Jurkat, Clone E6-1 (cell line): ENCODE measurements at regions not wholly inside any gene's neighbourhood (a gene's known extent, or its start where the extent isn't known, plus 50 kb on each side); places are given as distances from the start of the nearest gene placed in this dataset.

Experiments
- DNase-seq: peaks from one replicate; pipeline ENCODE4 v3.0.0-alpha.2; 2011; ENCODE audit warnings: low read depth, low spot score
- H3K4me3 ChIP-seq: 2 replicates; pipeline ENCODE4 v1.5.1; 2011; ENCODE audit warnings: mild to moderate bottlenecking, low read length, control low read depth, moderate library complexity

- DNase-seq, result no peak
- no peak overlapping the region for H3K4me3 ChIP-seq
These were observed 1398.0 kb upstream of the NXPH2 start for GRCh38 chr2:140178234-140178633.

- no peak for DNase-seq
- H3K4me3 ChIP-seq, result no peak overlapping the region
These were observed 1396.9 kb upstream of the NXPH2 start for GRCh38 chr2:140177086-140177485.

GRCh38 chr2:140173790-140174189, 1393.6 kb upstream of the NXPH2 start:
- DNase-seq, result no peak
- no peak overlapping the region for H3K4me3 ChIP-seq

DNA sequence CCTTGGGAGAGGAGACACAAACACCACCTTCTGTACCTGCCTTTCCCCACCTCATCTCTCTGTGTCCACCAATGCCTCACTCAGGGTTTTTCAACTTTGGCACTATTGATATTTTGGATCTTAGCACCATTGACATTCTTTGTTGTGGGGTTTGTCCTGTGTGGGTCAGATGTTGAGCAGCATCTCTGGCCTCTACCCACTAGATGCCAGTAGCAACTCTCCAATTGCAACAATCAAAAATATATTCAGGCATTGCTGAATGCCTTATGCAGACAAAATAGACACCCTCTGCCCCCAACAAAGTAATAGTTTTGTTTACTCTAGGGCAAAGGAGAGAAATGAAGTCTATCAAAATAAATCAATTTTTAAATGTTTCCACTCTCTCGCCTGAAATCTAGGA, 1384.3 kb upstream of the NXPH2 start:
- DNase-seq, result no peak
- no peak overlapping the region for H3K4me3 ChIP-seq

- H3K4me3 ChIP-seq, result no peak overlapping the region
- DNase-seq, result no peak
These were observed 1378.1 kb upstream of the NXPH2 start for GRCh38 chr2:140158259-140158658.

GRCh38 chr2:140157816-140158215, 1377.6 kb upstream of the NXPH2 start:
- H3K4me3 ChIP-seq, result no peak overlapping the region
- DNase-seq, result no peak

DNA sequence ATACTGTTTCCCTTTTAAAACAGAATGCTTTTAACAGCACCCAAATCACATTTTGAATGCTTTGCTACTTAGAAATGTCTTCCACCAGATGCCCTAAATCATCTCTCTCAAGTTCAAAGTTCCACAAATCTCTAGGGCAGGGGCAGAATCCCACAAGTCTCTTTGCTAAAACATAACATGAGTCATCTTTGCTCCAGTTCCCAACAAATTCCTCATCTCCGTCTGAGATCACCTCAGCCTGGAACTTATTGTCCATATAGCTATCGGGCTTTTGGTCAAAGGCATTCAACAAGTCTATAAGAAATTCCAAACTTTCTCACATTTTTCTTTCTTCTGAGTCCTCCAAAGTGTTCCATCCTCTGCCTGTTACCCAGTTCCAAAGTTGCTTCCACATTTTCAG, 1374.5 kb upstream of the NXPH2 start:
- no peak for DNase-seq
- no peak overlapping the region for H3K4me3 ChIP-seq

DNA sequence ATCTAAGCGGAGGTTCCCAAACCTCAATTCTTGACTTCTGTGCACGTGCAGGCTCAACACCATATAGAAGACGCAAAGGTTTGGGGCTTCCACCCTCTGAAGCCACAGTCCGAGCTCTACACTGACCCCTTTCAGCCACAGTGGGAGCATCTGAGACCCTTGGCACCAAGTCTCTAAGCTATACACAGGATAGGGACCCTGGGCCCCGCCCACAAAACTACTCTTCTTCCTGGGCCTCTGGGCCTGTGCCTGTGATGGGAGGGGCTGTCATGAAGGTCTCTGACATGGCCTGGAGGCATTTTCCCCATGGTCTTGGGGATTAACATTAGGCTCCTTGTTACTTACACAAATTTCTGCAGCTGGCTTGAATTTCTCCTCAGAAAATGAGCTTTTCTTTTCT, 1374.1 kb upstream of the NXPH2 start:
- no peak for DNase-seq

GRCh38 chr2:140144611-140145010, 1364.4 kb upstream of the NXPH2 start:
- H3K4me3 ChIP-seq, result no peak overlapping the region
- DNase-seq, result no peak

More for the DNA sequence above, 1374.1 kb upstream of the NXPH2 start:
- no peak overlapping the region for H3K4me3 ChIP-seq

DNA sequence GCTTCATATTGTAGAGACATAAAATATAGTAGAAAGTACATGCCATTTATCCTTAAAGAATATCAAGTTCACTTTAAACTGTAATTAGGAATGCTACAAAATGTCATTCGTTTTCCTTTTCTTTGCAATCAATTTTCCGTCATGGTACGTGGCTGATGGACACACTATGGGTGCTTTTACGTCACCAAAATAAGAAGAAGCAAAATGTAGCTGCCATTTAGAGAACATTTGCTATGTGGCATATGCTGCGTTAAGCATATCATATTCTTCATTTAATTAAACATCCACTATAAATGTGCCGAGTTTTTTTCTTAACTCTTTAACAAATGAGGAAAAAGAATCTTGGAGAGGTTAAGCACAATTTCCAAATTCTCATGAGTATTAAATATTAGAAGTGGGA, 1358.5 kb upstream of the NXPH2 start:
- DNase-seq, result no peak
- H3K4me3 ChIP-seq, result no peak overlapping the region

DNA sequence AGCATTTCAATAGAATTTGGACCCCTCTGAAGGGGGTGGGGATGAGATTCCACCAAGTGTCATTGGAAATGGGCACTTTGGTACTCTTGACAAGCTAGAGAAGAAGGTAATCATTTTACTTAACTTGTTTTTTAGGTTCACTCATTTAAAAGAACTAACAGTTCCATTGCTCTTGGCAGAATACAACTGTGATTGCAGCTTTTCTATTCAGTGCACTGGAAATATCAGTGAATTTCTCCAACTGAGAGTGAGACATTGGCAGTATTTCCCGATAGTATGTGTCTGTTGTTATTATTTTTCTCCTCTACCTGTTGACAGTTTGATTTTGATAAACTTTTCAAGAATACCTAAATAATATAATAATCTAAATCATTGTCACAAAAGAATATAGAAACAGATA, 1356.7 kb upstream of the NXPH2 start:
- DNase-seq, result no peak
- H3K4me3 ChIP-seq, result no peak overlapping the region

DNA sequence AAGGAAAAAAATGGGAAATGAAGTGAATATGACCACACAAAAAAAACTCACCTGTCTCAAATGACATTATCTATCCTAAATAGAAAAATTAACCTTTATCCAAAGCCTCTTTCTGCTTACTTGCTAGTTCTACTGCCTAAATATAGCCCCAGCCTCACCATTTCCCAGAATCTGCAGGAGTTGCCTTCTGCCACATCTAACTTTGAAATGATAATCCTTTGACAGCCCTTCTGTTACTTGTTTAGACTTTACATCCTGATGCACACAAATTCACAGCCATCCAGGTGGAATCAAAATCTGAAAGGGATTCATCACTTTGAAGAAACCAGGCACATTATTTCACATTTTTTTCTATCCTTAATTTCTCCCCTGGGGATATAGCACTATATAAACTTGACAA, 1356.2 kb upstream of the NXPH2 start:
- no peak overlapping the region for H3K4me3 ChIP-seq
- no peak for DNase-seq

GRCh38 chr2:140128909-140129308, 1348.7 kb upstream of the NXPH2 start:
- no peak overlapping the region for H3K4me3 ChIP-seq
- no peak for DNase-seq

DNA sequence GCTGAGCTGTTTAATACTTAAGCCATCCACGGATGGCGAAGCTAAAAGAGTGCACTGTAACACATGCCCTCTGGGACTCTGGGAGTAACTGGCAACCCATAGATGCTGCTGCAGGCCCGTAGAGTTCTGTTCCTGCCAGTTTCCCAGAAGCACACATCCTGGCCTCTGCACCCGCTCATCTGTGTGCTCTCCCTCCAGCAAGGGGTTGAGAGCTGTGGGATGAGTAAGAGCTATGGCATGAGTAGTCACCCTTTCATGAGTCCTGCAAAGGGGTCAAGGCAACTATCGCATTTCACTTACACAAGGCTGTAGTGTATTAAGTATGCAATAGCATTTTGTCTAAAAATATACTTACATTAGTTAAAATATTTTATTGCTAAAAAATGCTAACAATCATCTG, 1341.8 kb upstream of the NXPH2 start:
- no peak overlapping the region for H3K4me3 ChIP-seq
- DNase-seq, result no peak

- DNase-seq, result no peak
- H3K4me3 ChIP-seq, result no peak overlapping the region
These were observed 1337.2 kb upstream of the NXPH2 start for GRCh38 chr2:140117386-140117785.

- H3K4me3 ChIP-seq, result no peak overlapping the region
- no peak for DNase-seq
These were observed 1328.7 kb upstream of the NXPH2 start for GRCh38 chr2:140108706-140109475.

GRCh38 chr2:140091926-140092325, 1311.7 kb upstream of the NXPH2 start:
- DNase-seq, result no peak
- H3K4me3 ChIP-seq, result no peak overlapping the region

DNA sequence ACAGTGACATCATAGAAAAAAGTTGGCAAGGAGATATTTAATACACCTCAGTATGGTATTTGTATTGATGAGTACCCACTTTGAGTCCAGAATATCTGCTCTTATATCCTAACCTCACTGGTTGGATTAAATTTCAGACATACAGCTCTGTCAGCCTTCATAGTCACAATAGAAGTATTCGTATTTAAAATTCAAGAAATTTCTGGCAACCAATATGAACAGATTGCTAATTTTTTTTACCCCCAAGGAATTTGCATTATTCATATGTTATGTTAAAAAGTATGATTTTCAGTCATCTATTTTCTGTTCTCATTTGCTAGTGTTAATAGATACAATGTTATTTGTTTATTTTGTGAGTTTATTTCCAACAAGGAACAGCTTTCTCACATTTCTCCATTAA, 1306.8 kb upstream of the NXPH2 start:
- DNase-seq, result no peak

GRCh38 chr2:140085674-140086073, 1305.5 kb upstream of the NXPH2 start:
- no peak for DNase-seq
- no peak overlapping the region for H3K4me3 ChIP-seq

More for the DNA sequence above, 1306.8 kb upstream of the NXPH2 start:
- no peak overlapping the region for H3K4me3 ChIP-seq

GRCh38 chr2:140079038-140079437, 1298.8 kb upstream of the NXPH2 start:
- no peak for DNase-seq

DNA sequence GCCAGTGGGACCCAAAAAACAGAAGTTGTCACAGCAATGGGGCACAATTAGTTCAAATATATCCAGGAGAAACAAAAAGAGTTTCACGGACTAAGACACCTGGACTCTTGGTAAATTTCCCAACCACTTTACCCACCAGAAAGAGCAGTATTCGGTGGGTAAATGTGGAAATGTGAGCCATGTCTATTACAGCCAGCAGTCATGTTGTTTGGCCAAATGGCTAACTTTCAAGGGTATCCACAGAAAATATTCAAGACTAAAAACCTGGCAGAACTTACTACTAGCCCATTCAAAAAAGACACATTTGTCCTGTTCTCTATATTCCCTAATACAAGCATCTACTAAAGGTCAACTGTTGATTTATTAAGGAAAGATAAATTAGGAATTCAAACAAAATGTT, 1296.0 kb upstream of the NXPH2 start:
- DNase-seq, result no peak
- H3K4me3 ChIP-seq, result no peak overlapping the region

More at GRCh38 chr2:140079038-140079437, 1298.8 kb upstream of the NXPH2 start:
- H3K4me3 ChIP-seq, result no peak overlapping the region
